KMS-11 (cell line): ENCODE measurements at regions not wholly inside any gene's neighbourhood (a gene's known extent, or its start where the extent isn't known, plus 50 kb on each side); places are given as distances from the start of the nearest gene placed in this dataset.
A peak's percentile ranks its signal among the peaks of the same experiment; 100 is the strongest.
"Not testable (repeated sequence)": the region's sequence is repeated elsewhere in the genome, so short reads cannot be mapped to it uniquely, and the experiment has no call there.

Experiments
- H2AFZ ChIP-seq: fragments of 200-600 bp; sonication (generic); 2 replicates; pipeline ENCODE4 v1.6.1; 2016; ENCODE audit warnings: antibody characterized with exemption, mixed run types, low read depth
- H3K27ac ChIP-seq: fragments of 200-600 bp; sonication (generic); 2 replicates; pipeline ENCODE4 v1.6.1; 2016; ENCODE audit warnings: mild to moderate bottlenecking, mixed run types
- H3K27me3 ChIP-seq: fragments of 200-600 bp; sonication (generic); 2 replicates; pipeline ENCODE4 v1.6.1; 2017; ENCODE audit warnings: mild to moderate bottlenecking, low read depth, mixed run types, moderate library complexity; ENCODE audit not compliant: insufficient read depth
- H3K36me3 ChIP-seq: fragments of 200-600 bp; sonication (generic); 2 replicates; pipeline ENCODE4 v1.6.1; 2017; ENCODE audit warnings: mild to moderate bottlenecking, mixed run types; ENCODE audit not compliant: insufficient read depth
- H3K4me1 ChIP-seq: fragments of 200-600 bp; sonication (generic); 2 replicates; pipeline ENCODE4 v1.6.1; 2016; ENCODE audit warnings: mild to moderate bottlenecking, low read depth, mixed run types; ENCODE audit not compliant: poor library complexity, severe bottlenecking
- H3K4me2 ChIP-seq: fragments of 200-600 bp; sonication (generic); 2 replicates; pipeline ENCODE4 v1.7.0; 2016; ENCODE audit warnings: mild to moderate bottlenecking, mixed run types
- H3K4me3 ChIP-seq: fragments of 200-600 bp; sonication (generic); IDR thresholded peaks from 2 replicates; pipeline ENCODE4 v1.6.1; 2017; ENCODE audit warnings: low read depth, low read length, mixed read lengths; ENCODE audit not compliant: insufficient read depth
- H3K79me2 ChIP-seq: fragments of 200-600 bp; sonication (generic); 2 replicates; pipeline ENCODE4 v1.6.1; 2016; ENCODE audit warnings: low read depth, mixed run types; ENCODE audit not compliant: insufficient read depth
- H3K9ac ChIP-seq: fragments of 200-600 bp; sonication (generic); 2 replicates; pipeline ENCODE4 v1.6.1; 2016; ENCODE audit warnings: mild to moderate bottlenecking, mixed run types
- H4K20me1 ChIP-seq: fragments of 200-600 bp; sonication (generic); 2 replicates; pipeline ENCODE4 v1.6.1; 2016; ENCODE audit warnings: mild to moderate bottlenecking, mixed run types; ENCODE audit not compliant: insufficient read depth
- CTCF ChIP-seq: fragments of 200-600 bp; sonication (generic); conservative IDR thresholded peaks from 2 replicates; pipeline ENCODE4 v1.6.1; 2017; ENCODE audit warnings: low read depth, mild to moderate bottlenecking, antibody characterized with exemption, low read length, moderate library complexity, mixed read lengths

- H3K4me2 ChIP-seq: not testable (repeated sequence)
Measured at GRCh38 chr15:92801056-92801773, 98.9 kb upstream of the CHD2 start.

GRCh38 chr15:92801774-92802464, 98.2 kb upstream of the CHD2 start:
- Histone ChIP-seq H3K27me3 (no peaks in the 10 kb centered on the region), H3K4me3 (no peak overlapping the region), H4K20me1 (no peaks in the 10 kb centered on the region), H3K4me2 (no peak overlapping the region), H3K79me2 (no peaks in the 10 kb centered on the region), H3K4me1 (peaks cover 47% of the 10 kb centered on the region), H3K9ac (no peak overlapping the region), H2AFZ (no peak overlapping the region), H3K27ac (no peak overlapping the region), H3K36me3 (no peaks in the 10 kb centered on the region)
- TF ChIP-seq CTCF: no peak

More at GRCh38 chr15:92801056-92801773, 98.9 kb upstream of the CHD2 start:
- H3K4me1 ChIP-seq: peaks cover 47% of the 10 kb centered on the region
- not testable (repeated sequence) for H2AFZ ChIP-seq, H3K9ac ChIP-seq, H3K36me3 ChIP-seq, H3K79me2 ChIP-seq, H3K27ac ChIP-seq, H3K4me3 ChIP-seq, H3K27me3 ChIP-seq, H4K20me1 ChIP-seq

- Histone ChIP-seq H3K79me2 (peaks cover 6% of the 10 kb centered on the region; the same call in 1 of the 2 replicates), H3K36me3 (no peaks in the 10 kb centered on the region), H3K27ac (peak overlapping the region; percentile 87), H3K4me3 (no peak overlapping the region), H3K9ac (peak overlapping the region; percentile 46; the same call in 1 of the 2 replicates), H2AFZ (peak overlapping the region; percentile 15; the same call in 1 of the 2 replicates), H3K27me3 (no peaks in the 10 kb centered on the region), H4K20me1 (no peaks in the 10 kb centered on the region), H3K4me1 (peaks cover 55% of the 10 kb centered on the region), H3K4me2 (peak overlapping the region; percentile 61)
- no peak for TF ChIP-seq CTCF
Measured at GRCh38 chr15:92803536-92803851, 96.6 kb upstream of the CHD2 start.

- peak overlapping the region; percentile 87 for H3K27ac ChIP-seq
- peak overlapping the region; percentile 46; the same call in 1 of the 2 replicates for H3K9ac ChIP-seq
- no peaks in the 10 kb centered on the region for H4K20me1 ChIP-seq
- H3K27me3 ChIP-seq: no peaks in the 10 kb centered on the region
- no peak overlapping the region for H3K4me3 ChIP-seq
- peak overlapping the region; percentile 15; the same call in 1 of the 2 replicates for H2AFZ ChIP-seq
- peak overlapping the region; percentile 61 for H3K4me2 ChIP-seq
- peaks cover 6% of the 10 kb centered on the region; the same call in 1 of the 2 replicates for H3K79me2 ChIP-seq
- H3K4me1 ChIP-seq: peaks cover 53% of the 10 kb centered on the region
- H3K36me3 ChIP-seq: no peaks in the 10 kb centered on the region
- no peak for TF ChIP-seq CTCF
Measured at GRCh38 chr15:92803852-92804609, 96.1 kb upstream of the CHD2 start.

GRCh38 chr15:92804610-92804936, 95.6 kb upstream of the CHD2 start:
- Histone ChIP-seq H3K4me2 (peak overlapping the region; percentile 61; the same call in 1 of the 2 replicates), H3K4me1 (peaks cover 48% of the 10 kb centered on the region), H2AFZ (peak overlapping the region; percentile 15; the same call in 1 of the 2 replicates), H3K9ac (peak overlapping the region; percentile 46; the same call in 1 of the 2 replicates), H3K27ac (peak overlapping the region; percentile 87)
- not testable (repeated sequence) for H3K4me3 ChIP-seq, H3K36me3 ChIP-seq, H3K79me2 ChIP-seq, H3K27me3 ChIP-seq, H4K20me1 ChIP-seq
